ENCODE measurements at regions not wholly inside any gene's neighbourhood (a gene's known extent, or its start where the extent isn't known, plus 50 kb on each side); places are given as distances from the start of the nearest gene placed in this dataset.

DNA sequence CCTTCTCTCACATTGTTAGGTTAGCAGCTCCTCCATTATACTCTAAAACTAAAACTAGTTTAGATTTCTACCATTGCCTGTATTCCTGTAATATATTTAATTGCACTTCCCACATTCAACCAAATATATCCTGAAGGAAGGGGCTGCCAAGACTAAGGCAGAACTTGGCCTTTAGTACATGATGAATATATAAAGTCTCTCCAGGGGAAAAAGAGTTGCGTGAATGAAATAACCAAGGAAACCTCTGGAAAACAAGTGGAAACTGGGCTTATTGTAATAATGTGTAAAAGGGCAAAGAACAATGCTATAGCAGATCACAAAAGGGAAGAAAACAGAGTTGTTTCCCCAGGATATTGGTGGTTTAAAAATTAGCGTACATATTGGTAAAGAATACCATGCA, 1012.5 kb upstream of the PRMT6 start:
- Histone ChIP-seq H3K36me3 (replicated peaks in 1 of 2; ENCODE audit: control insufficient read depth in 2 of 2, insufficient read depth in 2 of 2, low read length in 2 of 2) (no peaks in the 10 kb centered on the region), H3K14ac (ENCODE audit: low read length) (no peak overlapping the region), H3K4me3 (ENCODE audit: low read length in 2 of 2) (no peak overlapping the region), H2BK120ac (ENCODE audit: low read depth, low read length) (no peak overlapping the region), H3K27ac (replicated peaks; ENCODE audit: low read length) (no peak overlapping the region), H3K18ac (ENCODE audit: low read length) (no peak overlapping the region), H3K4me2 (ENCODE audit: insufficient read depth, low read length, poor library complexity, severe bottlenecking) (no peak overlapping the region), H2AK5ac (ENCODE audit: low read depth, low read length) (no peak overlapping the region), H3K9ac (ENCODE audit: low read depth, low read length, poor library complexity) (no peak overlapping the region), H4K91ac (ENCODE audit: low read depth, low read length, poor library complexity) (no peak overlapping the region), H3K23ac (ENCODE audit: low read depth, low read length, poor library complexity) (no peak overlapping the region), H3K9me3 (replicated peaks in 1 of 2; ENCODE audit: control insufficient read depth in 2 of 2, insufficient read depth in 1 of 2, low read depth in 1 of 2, low read length in 2 of 2) (no peaks in the 10 kb centered on the region), H3K4me1 (ENCODE audit: control insufficient read depth in 2 of 2, insufficient read depth in 1 of 2, low read depth in 1 of 2, low read length in 2 of 2) (no peaks in the 10 kb centered on the region), H3K4ac (ENCODE audit: low read length) (no peak overlapping the region), H2BK15ac (ENCODE audit: low read length) (no peak overlapping the region), H4K8ac (ENCODE audit: low read depth, low read length) (no peak overlapping the region), H2BK12ac (ENCODE audit: low read length) (no peak overlapping the region), H3K27me3 (ENCODE audit: control insufficient read depth in 3 of 3, insufficient read depth in 3 of 3, low read depth in 1 of 3, low read length in 3 of 3) (no peaks in the 10 kb centered on the region), H2BK5ac (ENCODE audit: low read length) (no peak overlapping the region), H3K79me1 (ENCODE audit: low read depth, low read length) (no peaks in the 10 kb centered on the region), H2AFZ (ENCODE audit: low read length) (no peak overlapping the region)
- WGBS, 2 donors (ENCODE audit: extremely low coverage in 2 of 2, insufficient read length in 2 of 2, insufficient replicate concordance in 1 of 2) = no CpG with 5 or more reads among the region's 2 CpGs
- no peak for DNase-seq (ENCODE audit: low spot score)

DNA sequence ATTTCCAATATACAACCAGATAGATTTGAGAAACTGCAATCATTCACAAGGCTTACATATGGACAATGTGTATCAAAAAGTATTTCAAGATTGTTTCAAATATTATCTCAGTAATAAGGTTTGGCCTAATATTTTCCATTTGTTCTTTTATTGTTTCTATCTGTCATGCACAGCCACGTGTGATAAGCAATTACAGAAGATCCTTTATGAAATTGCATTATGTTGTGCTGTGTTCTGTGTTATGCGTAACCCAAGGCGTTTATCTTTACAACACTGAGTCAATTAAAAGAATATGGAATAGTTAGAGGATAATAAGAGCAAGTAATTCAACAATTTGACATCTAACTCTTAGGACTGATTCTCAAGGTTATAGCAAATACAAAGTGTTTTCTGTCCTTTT, 1009.3 kb upstream of the PRMT6 start:
- Histone ChIP-seq H2BK120ac (ENCODE audit: low read depth, low read length) (no peak overlapping the region), H3K27ac (replicated peaks; ENCODE audit: low read length) (no peak overlapping the region), H3K4me3 (ENCODE audit: low read length in 2 of 2) (no peak overlapping the region), H2BK12ac (ENCODE audit: low read length) (no peak overlapping the region), H4K91ac (ENCODE audit: low read depth, low read length, poor library complexity) (no peak overlapping the region), H3K14ac (ENCODE audit: low read length) (no peak overlapping the region), H3K4me2 (ENCODE audit: insufficient read depth, low read length, poor library complexity, severe bottlenecking) (no peak overlapping the region), H2BK5ac (ENCODE audit: low read length) (no peak overlapping the region), H3K79me1 (ENCODE audit: low read depth, low read length) (no peaks in the 10 kb centered on the region), H2AK5ac (ENCODE audit: low read depth, low read length) (no peak overlapping the region), H4K8ac (ENCODE audit: low read depth, low read length) (no peak overlapping the region), H3K36me3 (replicated peaks in 1 of 2; ENCODE audit: control insufficient read depth in 2 of 2, insufficient read depth in 2 of 2, low read length in 2 of 2) (no peaks in the 10 kb centered on the region), H3K18ac (ENCODE audit: low read length) (no peak overlapping the region), H3K9me3 (replicated peaks in 1 of 2; ENCODE audit: control insufficient read depth in 2 of 2, insufficient read depth in 1 of 2, low read depth in 1 of 2, low read length in 2 of 2) (no peaks in the 10 kb centered on the region), H2AFZ (ENCODE audit: low read length) (no peak overlapping the region), H3K4ac (ENCODE audit: low read length) (no peak overlapping the region), H3K23ac (ENCODE audit: low read depth, low read length, poor library complexity) (no peak overlapping the region), H3K27me3 (ENCODE audit: control insufficient read depth in 3 of 3, insufficient read depth in 3 of 3, low read depth in 1 of 3, low read length in 3 of 3) (no peaks in the 10 kb centered on the region), H3K4me1 (ENCODE audit: control insufficient read depth in 2 of 2, insufficient read depth in 1 of 2, low read depth in 1 of 2, low read length in 2 of 2) (peaks cover 0 to 3% of the 10 kb centered on the region in 2 donors), H3K9ac (ENCODE audit: low read depth, low read length, poor library complexity) (no peak overlapping the region), H2BK15ac (ENCODE audit: low read length) (no peak overlapping the region)
- WGBS, 2 donors (ENCODE audit: extremely low coverage in 2 of 2, insufficient read length in 2 of 2, insufficient replicate concordance in 1 of 2) = no CpG with 5 or more reads among the region's 3 CpGs
- no peak for DNase-seq (ENCODE audit: low spot score)

DNA sequence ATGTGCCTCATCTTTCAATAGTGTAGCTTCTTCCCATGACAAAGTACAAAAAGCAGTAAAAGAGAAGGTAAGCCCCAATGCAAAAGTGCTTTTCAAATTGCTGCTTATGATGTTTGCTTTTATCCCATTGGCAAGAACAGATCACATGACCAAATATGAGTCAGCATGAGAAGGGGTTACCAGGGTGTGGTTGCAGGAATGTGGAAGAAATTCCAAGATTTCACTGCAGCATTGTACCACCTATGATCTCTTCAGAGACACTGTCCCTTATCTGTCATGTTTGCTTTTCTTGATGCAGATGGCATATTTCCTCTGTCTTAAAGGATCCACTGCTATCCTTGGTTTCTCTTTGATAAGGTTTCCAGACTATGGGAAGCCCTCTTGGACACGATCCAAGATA, 1006.9 kb upstream of the PRMT6 start:
- H3K14ac ChIP-seq (ENCODE audit: low read length) = no peak overlapping the region
- no peak overlapping the region for H4K8ac ChIP-seq (ENCODE audit: low read depth, low read length)
- no peak overlapping the region for H3K23ac ChIP-seq (ENCODE audit: low read depth, low read length, poor library complexity)
- H4K91ac ChIP-seq (ENCODE audit: low read depth, low read length, poor library complexity) = no peak overlapping the region
- H3K27ac ChIP-seq (replicated peaks; ENCODE audit: low read length) = no peak overlapping the region
- H2BK15ac ChIP-seq (ENCODE audit: low read length) = no peak overlapping the region
- peak overlapping the region; percentile 41 for H2AFZ ChIP-seq (ENCODE audit: low read length)
- H3K36me3 ChIP-seq (replicated peaks in 1 of 2; ENCODE audit: control insufficient read depth in 2 of 2, insufficient read depth in 2 of 2, low read length in 2 of 2) = no peaks in the 10 kb centered on the region
- no peak overlapping the region for H3K4me3 ChIP-seq (ENCODE audit: low read length in 2 of 2)
- H2BK120ac ChIP-seq (ENCODE audit: low read depth, low read length) = no peak overlapping the region
- H3K4me2 ChIP-seq (ENCODE audit: insufficient read depth, low read length, poor library complexity, severe bottlenecking) = no peak overlapping the region
- H3K18ac ChIP-seq (ENCODE audit: low read length) = no peak overlapping the region
- no peak overlapping the region for H2AK5ac ChIP-seq (ENCODE audit: low read depth, low read length)
- no peaks in the 10 kb centered on the region for H3K79me1 ChIP-seq (ENCODE audit: low read depth, low read length)
- H3K4ac ChIP-seq (ENCODE audit: low read length) = no peak overlapping the region
- no peaks in the 10 kb centered on the region for H3K27me3 ChIP-seq (ENCODE audit: control insufficient read depth in 3 of 3, insufficient read depth in 3 of 3, low read depth in 1 of 3, low read length in 3 of 3)
- WGBS, 2 donors (ENCODE audit: extremely low coverage in 2 of 2, insufficient read length in 2 of 2, insufficient replicate concordance in 1 of 2) = no CpG with 5 or more reads among the region's 1 CpG
- H3K9ac ChIP-seq (ENCODE audit: low read depth, low read length, poor library complexity) = no peak overlapping the region
- peaks cover 0 to 3% of the 10 kb centered on the region in 2 donors for H3K4me1 ChIP-seq (ENCODE audit: control insufficient read depth in 2 of 2, insufficient read depth in 1 of 2, low read depth in 1 of 2, low read length in 2 of 2)
- DNase-seq (ENCODE audit: low spot score) = no peak
- H3K9me3 ChIP-seq (replicated peaks in 1 of 2; ENCODE audit: control insufficient read depth in 2 of 2, insufficient read depth in 1 of 2, low read depth in 1 of 2, low read length in 2 of 2) = no peaks in the 10 kb centered on the region
- H2BK5ac ChIP-seq (ENCODE audit: low read length) = no peak overlapping the region
- no peak overlapping the region for H2BK12ac ChIP-seq (ENCODE audit: low read length)

DNA sequence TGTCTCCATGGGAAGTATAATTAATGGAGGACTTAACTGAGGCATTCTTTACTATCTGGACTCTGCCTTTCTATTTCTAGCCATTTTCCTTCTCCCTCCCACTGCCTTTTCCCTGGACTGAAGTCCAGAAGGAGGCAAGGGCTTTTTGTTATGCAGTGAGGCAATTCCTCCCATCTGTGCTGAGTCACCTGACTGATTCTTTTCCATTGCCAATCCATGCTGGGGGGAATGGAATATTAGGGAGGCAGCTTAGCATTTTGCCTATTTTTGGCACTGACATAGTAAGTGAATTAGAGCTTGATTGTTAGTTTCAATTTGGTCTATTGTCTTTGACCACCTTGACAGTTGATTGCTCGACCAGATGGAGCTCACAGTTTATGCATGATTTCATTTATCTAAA, 1000.6 kb upstream of the PRMT6 start:
- H2AK5ac ChIP-seq (ENCODE audit: low read depth, low read length) = no peak overlapping the region
- no peak for DNase-seq (ENCODE audit: low spot score)
- H3K18ac ChIP-seq (ENCODE audit: low read length) = no peak overlapping the region
- H3K36me3 ChIP-seq (replicated peaks in 1 of 2; ENCODE audit: control insufficient read depth in 2 of 2, insufficient read depth in 2 of 2, low read length in 2 of 2) = no peaks in the 10 kb centered on the region
- peak overlapping the region; percentile 47 for H3K14ac ChIP-seq (ENCODE audit: low read length)
- no peak overlapping the region for H2BK120ac ChIP-seq (ENCODE audit: low read depth, low read length)
- no peaks in the 10 kb centered on the region for H3K79me1 ChIP-seq (ENCODE audit: low read depth, low read length)
- no peak overlapping the region for H4K8ac ChIP-seq (ENCODE audit: low read depth, low read length)
- no peak overlapping the region for H2BK12ac ChIP-seq (ENCODE audit: low read length)
- no peak overlapping the region for H2BK15ac ChIP-seq (ENCODE audit: low read length)
- no peaks in the 10 kb centered on the region for H3K27me3 ChIP-seq (ENCODE audit: control insufficient read depth in 3 of 3, insufficient read depth in 3 of 3, low read depth in 1 of 3, low read length in 3 of 3)
- H2BK5ac ChIP-seq (ENCODE audit: low read length) = no peak overlapping the region
- H3K4ac ChIP-seq (ENCODE audit: low read length) = no peak overlapping the region
- H2AFZ ChIP-seq (ENCODE audit: low read length) = no peak overlapping the region
- no peaks in the 10 kb centered on the region for H3K9me3 ChIP-seq (replicated peaks in 1 of 2; ENCODE audit: control insufficient read depth in 2 of 2, insufficient read depth in 1 of 2, low read depth in 1 of 2, low read length in 2 of 2)
- H3K4me1 ChIP-seq (ENCODE audit: control insufficient read depth in 2 of 2, insufficient read depth in 1 of 2, low read depth in 1 of 2, low read length in 2 of 2) = no peaks in the 10 kb centered on the region
- WGBS, 2 donors (ENCODE audit: extremely low coverage in 2 of 2, insufficient read length in 2 of 2, insufficient replicate concordance in 1 of 2) = no CpG with 5 or more reads among the region's 1 CpG
- H3K27ac ChIP-seq (replicated peaks; ENCODE audit: low read length) = no peak overlapping the region
- no peak overlapping the region for H3K4me3 ChIP-seq (ENCODE audit: low read length in 2 of 2)
- no peak overlapping the region for H4K91ac ChIP-seq (ENCODE audit: low read depth, low read length, poor library complexity)
- H3K23ac ChIP-seq (ENCODE audit: low read depth, low read length, poor library complexity) = no peak overlapping the region
- H3K4me2 ChIP-seq (ENCODE audit: insufficient read depth, low read length, poor library complexity, severe bottlenecking) = no peak overlapping the region
- H3K9ac ChIP-seq (ENCODE audit: low read depth, low read length, poor library complexity) = no peak overlapping the region
